GM23338 (cell line): ENCODE measurements at regions not wholly inside any gene's neighbourhood (a gene's known extent, or its start where the extent isn't known, plus 50 kb on each side); places are given as distances from the start of the nearest gene placed in this dataset.

Experiments used
- ATAC-seq: fragments of 200-7000 bp; cut with Tn5 transposase; 3 replicates; pipeline ENCODE4 v1.9.1; 2020
- DNase-seq: peaks from one replicate; pipeline ENCODE4 v3.0.0-alpha.2; 2015; ENCODE audit warnings: low spot score
- H2AFZ ChIP-seq: fragments of 200-600 bp; sonication (generic); 2 replicates; pipeline ENCODE4 v1.8.0; 2016; ENCODE audit warnings: antibody characterized with exemption, mild to moderate bottlenecking, moderate library complexity
- H3F3A ChIP-seq: fragments of 200-600 bp; sonication (generic); replicated peaks from 2 replicates; pipeline ENCODE4 v1.8.0; 2017; ENCODE audit warnings: antibody characterized with exemption, mixed run types, low read depth
- H3K27ac ChIP-seq: fragments of 200-600 bp; sonication (generic); 2 replicates; pipeline ENCODE4 v1.6.1; 2016; ENCODE audit warnings: low read depth
- H3K27me3 ChIP-seq: fragments of 200-600 bp; sonication (generic); 2 replicates; pipeline ENCODE4 v1.8.0; 2016; ENCODE audit warnings: mild to moderate bottlenecking, mixed run types, moderate library complexity; ENCODE audit not compliant: insufficient read depth
- H3K36me3 ChIP-seq: fragments of 200-600 bp; sonication (generic); 2 replicates; pipeline ENCODE4 v1.8.0; 2016; ENCODE audit warnings: mild to moderate bottlenecking; ENCODE audit not compliant: insufficient read depth
- H3K4me1 ChIP-seq: fragments of 200-600 bp; sonication (generic); 2 replicates; pipeline ENCODE4 v1.8.0; 2016; ENCODE audit warnings: mild to moderate bottlenecking, moderate library complexity; ENCODE audit not compliant: insufficient read depth
- H3K4me2 ChIP-seq: fragments of 200-600 bp; sonication (generic); 2 replicates; pipeline ENCODE4 v1.7.1; 2017; ENCODE audit warnings: mixed run types
- H3K4me3 ChIP-seq: fragments of 200-600 bp; sonication (generic); 2 replicates; pipeline ENCODE4 v1.6.1; 2016; ENCODE audit warnings: mixed run types
- H3K79me2 ChIP-seq: fragments of 200-600 bp; sonication (generic); replicated peaks from 2 replicates; pipeline ENCODE4 v1.8.0; 2017; ENCODE audit warnings: mild to moderate bottlenecking; ENCODE audit not compliant: insufficient read depth
- H3K9me2 ChIP-seq: fragments of 200-600 bp; sonication (generic); 2 replicates; pipeline ENCODE4 v1.8.0; 2017; ENCODE audit not compliant: insufficient read depth
- H4K20me1 ChIP-seq: fragments of 200-600 bp; sonication (generic); replicated peaks from 2 replicates; pipeline ENCODE4 v1.8.0; 2017; ENCODE audit warnings: mild to moderate bottlenecking; ENCODE audit not compliant: insufficient read depth
- H3K27ac Mint-ChIP-seq: 2 replicates; pipeline ENCODE4 v1.8.0; 2020; ENCODE audit warnings: inconsistent platforms, mild to moderate bottlenecking, moderate library complexity, mixed read lengths
- H3K27me3 Mint-ChIP-seq: 3 replicates; pipeline ENCODE4 v1.8.0; 2022; ENCODE audit warnings: low read depth, mild to moderate bottlenecking, moderate library complexity, mixed read lengths, inconsistent platforms; ENCODE audit not compliant: insufficient read depth, poor library complexity
- H3K36me3 Mint-ChIP-seq: 3 replicates; pipeline ENCODE4 v1.8.0; 2021; ENCODE audit warnings: low read depth, mild to moderate bottlenecking, inconsistent platforms, moderate library complexity, mixed read lengths
- H3K4me1 Mint-ChIP-seq: 3 replicates; pipeline ENCODE4 v1.8.0; 2020; ENCODE audit warnings: mild to moderate bottlenecking, inconsistent platforms, mixed read lengths
- H3K4me3 Mint-ChIP-seq: 3 replicates; pipeline ENCODE4 v1.8.0; 2021; ENCODE audit warnings: moderate library complexity, mild to moderate bottlenecking, inconsistent platforms, mixed read lengths
- H3K9me3 Mint-ChIP-seq: 3 replicates; pipeline ENCODE4 v1.8.0; 2020; ENCODE audit warnings: moderate library complexity, mild to moderate bottlenecking, inconsistent platforms, mixed read lengths
- CTCF ChIP-seq, 2 experiments: fragments of 200-600 bp in 1 of 2; sonication (generic) in 1 of 2; conservative IDR thresholded peaks; 2 replicates each; pipeline versions ENCODE4 v1.5.1 to v1.6.1; 2016 to 2017; ENCODE audit warnings: antibody characterized with exemption in 2 of 2, low read depth in 2 of 2, mild to moderate bottlenecking in 2 of 2, moderate library complexity in 1 of 2
- ETS1 ChIP-seq: IDR thresholded peaks from 2 replicates; pipeline ENCODE4 v1.6.1; 2016; ENCODE audit warnings: antibody characterized with exemption
- EZH2 ChIP-seq: fragments of 200-600 bp; sonication (generic); IDR thresholded peaks from one replicate; pipeline ENCODE4 v1.8.0; 2017; ENCODE audit warnings: antibody characterized with exemption, mild to moderate bottlenecking, low read depth; ENCODE audit not compliant: unreplicated experiment
- EZH2phosphoT487 ChIP-seq: fragments of 200-600 bp; sonication (generic); IDR thresholded peaks from one replicate; pipeline ENCODE4 v1.8.1; 2018; ENCODE audit warnings: antibody characterized with exemption; ENCODE audit not compliant: unreplicated experiment
- JUNB ChIP-seq: IDR thresholded peaks from one replicate; pipeline ENCODE4 v1.6.1; 2016; ENCODE audit warnings: antibody characterized with exemption; ENCODE audit not compliant: unreplicated experiment
- POLR2AphosphoS5 ChIP-seq: IDR thresholded peaks from 2 replicates; pipeline ENCODE4 v1.6.1; 2016; ENCODE audit warnings: antibody characterized with exemption, low read depth
- STAT1 ChIP-seq: IDR thresholded peaks from one replicate; pipeline ENCODE4 v1.6.1; 2016; ENCODE audit warnings: antibody characterized with exemption; ENCODE audit not compliant: unreplicated experiment
- ZNF331 ChIP-seq: fragments of 250-450 bp; sonication (Bioruptor Pico); IDR thresholded peaks from 2 replicates; pipeline ENCODE4 v1.5.0; 2020; ENCODE audit warnings: low read depth, mild to moderate bottlenecking, moderate library complexity

- Histone ChIP-seq H3K4me2 (no peak overlapping the region), H3K27ac (no peak overlapping the region), H3K79me2 (no peaks in the 10 kb centered on the region), H2AFZ (peak overlapping the region; percentile 90), H3K9me2 (no peaks in the 10 kb centered on the region; the same call in 1 of the 2 replicates), H3K4me3 (no peak overlapping the region), H3K27me3 (no peaks in the 10 kb centered on the region), H3K4me1 (no peaks in the 10 kb centered on the region), H3K36me3 (no peaks in the 10 kb centered on the region), H4K20me1 (no peaks in the 10 kb centered on the region), H3F3A (no peaks in the 10 kb centered on the region)
- H3K27me3 Mint-ChIP-seq: no peaks in the 10 kb centered on the region
- no peaks in the 10 kb centered on the region for H3K36me3 Mint-ChIP-seq
- no peak overlapping the region for H3K4me3 Mint-ChIP-seq
- DNase-seq: peak; percentile 14
- H3K4me1 Mint-ChIP-seq: peaks cover 4% of the 10 kb centered on the region; the same call in 2 of the 3 replicates
- no peaks in the 10 kb centered on the region for H3K9me3 Mint-ChIP-seq
- TF ChIP-seq JUNB (no peak), ETS1 (no peak), EZH2 (no peak), ZNF331 (no peak)
- no peak overlapping the region for H3K27ac Mint-ChIP-seq
- ATAC-seq: 0 out of 3 replicates have a peak, but pooled peaks have one; percentile 22
Observed at GRCh38 chr3:73808862-73809509, 184.2 kb upstream of the PDZRN3 start.

- no peaks in the 10 kb centered on the region for H3K27me3 ChIP-seq
- Mint-ChIP-seq H3K4me3 (no peak overlapping the region), H3K27ac (no peak overlapping the region), H3K9me3 (no peaks in the 10 kb centered on the region), H3K36me3 (no peaks in the 10 kb centered on the region), H3K4me1 (peaks cover 4% of the 10 kb centered on the region; the same call in 2 of the 3 replicates), H3K27me3 (peaks cover 2% of the 10 kb centered on the region)
- H2AFZ ChIP-seq: no peak overlapping the region
- H4K20me1 ChIP-seq: no peaks in the 10 kb centered on the region
- no peak overlapping the region for H3K27ac ChIP-seq
- ATAC-seq (no peak), DNase-seq (no peak)
- no peaks in the 10 kb centered on the region for H3K79me2 ChIP-seq
- H3K9me2 ChIP-seq: no peaks in the 10 kb centered on the region; the same call in 1 of the 2 replicates
- no peak overlapping the region for H3K4me2 ChIP-seq
- no peaks in the 10 kb centered on the region for H3K36me3 ChIP-seq
- no peaks in the 10 kb centered on the region for H3F3A ChIP-seq
- H3K4me3 ChIP-seq: no peak overlapping the region
- no peaks in the 10 kb centered on the region for H3K4me1 ChIP-seq
- TF ChIP-seq EZH2: no peak
- TF ChIP-seq STAT1: no peak
- no peak for TF ChIP-seq JUNB
- no peak for TF ChIP-seq EZH2phosphoT487
- no peak for TF ChIP-seq POLR2AphosphoS5
- TF ChIP-seq CTCF (conservative IDR thresholded peaks at IDR 0.05; ENCODE audit: low read depth in 2 of 2): no peak
Observed at GRCh38 chr3:73805435-73805834, 180.7 kb upstream of the PDZRN3 start.
